ENCODE measurements at regions not wholly inside any gene's neighbourhood (a gene's known extent, or its start where the extent isn't known, plus 50 kb on each side); places are given as distances from the start of the nearest gene placed in this dataset.

DNA sequence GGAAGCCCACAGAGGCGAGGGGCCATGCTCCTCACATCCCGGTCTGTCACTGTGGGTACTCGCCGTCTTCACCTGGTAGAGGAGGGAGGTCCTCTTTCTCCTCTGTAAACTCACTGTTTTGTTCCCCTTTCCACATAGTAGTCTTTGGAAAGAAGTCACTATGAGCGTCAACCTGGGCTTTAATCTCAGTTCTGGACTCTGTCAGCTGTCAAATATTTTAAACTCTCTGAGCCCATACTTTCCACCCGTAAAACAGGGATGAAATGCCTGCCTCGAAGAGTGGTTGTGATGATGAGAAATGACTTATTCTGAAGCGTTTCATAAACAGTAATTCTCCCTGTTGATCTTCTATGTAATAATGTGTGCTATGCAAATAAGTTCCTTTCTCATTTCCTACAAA lies 547.1 kb upstream of the SOX11 start:
- no peak for TF ChIP-seq SUZ12 (IDR thresholded peaks at IDR 0.05; ENCODE audit: extremely low read depth, insufficient read depth, insufficient read length)
- no peak for TF ChIP-seq ZNF274 (IDR thresholded peaks at IDR 0.05; ENCODE audit: low read depth, low read length)
